GM23338 (cell line): ENCODE measurements at regions not wholly inside any gene's neighbourhood (a gene's known extent, or its start where the extent isn't known, plus 50 kb on each side); places are given as distances from the start of the nearest gene placed in this dataset.

ENCODE experiments used
- CTCF ChIP-seq, 2 experiments: fragments of 200-600 bp in 1 of 2; sonication (generic) in 1 of 2; conservative IDR thresholded peaks; 2 replicates each; pipeline versions ENCODE4 v1.5.1 to v1.6.1; 2016 to 2017; ENCODE audit warnings: antibody characterized with exemption in 2 of 2, low read depth in 2 of 2, mild to moderate bottlenecking in 2 of 2, moderate library complexity in 1 of 2
- ETS1 ChIP-seq: IDR thresholded peaks from 2 replicates; pipeline ENCODE4 v1.6.1; 2016; ENCODE audit warnings: antibody characterized with exemption
- EZH2 ChIP-seq: fragments of 200-600 bp; sonication (generic); IDR thresholded peaks from one replicate; pipeline ENCODE4 v1.8.0; 2017; ENCODE audit warnings: antibody characterized with exemption, mild to moderate bottlenecking, low read depth; ENCODE audit not compliant: unreplicated experiment
- EZH2phosphoT487 ChIP-seq: fragments of 200-600 bp; sonication (generic); IDR thresholded peaks from one replicate; pipeline ENCODE4 v1.8.1; 2018; ENCODE audit warnings: antibody characterized with exemption; ENCODE audit not compliant: unreplicated experiment
- JUNB ChIP-seq: IDR thresholded peaks from one replicate; pipeline ENCODE4 v1.6.1; 2016; ENCODE audit warnings: antibody characterized with exemption; ENCODE audit not compliant: unreplicated experiment
- POLR2AphosphoS5 ChIP-seq: IDR thresholded peaks from 2 replicates; pipeline ENCODE4 v1.6.1; 2016; ENCODE audit warnings: antibody characterized with exemption, low read depth
- ZNF114 ChIP-seq: fragments of 250-450 bp; sonication (Bioruptor Pico); IDR thresholded peaks from 2 replicates; pipeline ENCODE4 v1.5.0; 2020; ENCODE audit warnings: mild to moderate bottlenecking, moderate library complexity
- ZNF462 ChIP-seq: fragments of 250-450 bp; sonication (Bioruptor Pico); IDR thresholded peaks from 2 replicates; pipeline ENCODE4 v1.5.0; 2020; ENCODE audit warnings: mild to moderate bottlenecking, moderate library complexity

GRCh38 chr1:192889082-192889481, 80.2 kb downstream of the RGS2 start (continued):
- TF ChIP-seq ZNF462 (no peak), EZH2 (no peak), EZH2phosphoT487 (no peak), JUNB (no peak), ZNF114 (no peak), POLR2AphosphoS5 (no peak), ETS1 (no peak), CTCF (conservative IDR thresholded peaks at IDR 0.05; ENCODE audit: low read depth in 2 of 2) (no peak)
